Tibial artery (tissue), 4 donors: ENCODE measurements at regions not wholly inside any gene's neighbourhood (a gene's known extent, or its start where the extent isn't known, plus 50 kb on each side); places are given as distances from the start of the nearest gene placed in this dataset.
"Not testable (repeated sequence)": the region's sequence is repeated elsewhere in the genome, so short reads cannot be mapped to it uniquely, and the experiment has no call there.

Experiments used
- DNase-seq, 2 donors: peaks; one replicate each; pipeline ENCODE4 v3.0.0-alpha.2; 2019
- H3K27ac ChIP-seq, 2 donors: fragments of 200-600 bp; sonication (generic) in 1 of 2; 1 replicate in 1 of 2; 2 replicates in 1 of 2; pipeline ENCODE4 v1.5.1; 2018 to 2019; ENCODE audit warnings: mild to moderate bottlenecking in 1 of 2
- H3K27me3 ChIP-seq, 2 donors: fragments of 200-600 bp; sonication (generic) in 1 of 2; one replicate each; pipeline versions ENCODE4 v1.5.1 to v1.6.0; 2016 to 2019
- H3K36me3 ChIP-seq, 3 donors: fragments of 200-600 bp; sonication (generic) in 2 of 3; one replicate each; pipeline ENCODE4 v1.5.1; 2016 to 2019; ENCODE audit warnings: mild to moderate bottlenecking in 2 of 3
- H3K4me1 ChIP-seq, 4 donors: fragments of 200-600 bp; sonication (generic) in 2 of 4; 1 replicate in 3 of 4; 2 replicates in 1 of 4; pipeline ENCODE4 v1.5.1; 2016 to 2019
- H3K4me3 ChIP-seq, 2 donors: fragments of 200-600 bp; sonication (generic) in 1 of 2; 1 replicate in 1 of 2; 2 replicates in 1 of 2; pipeline ENCODE4 v1.5.1; 2018 to 2019; ENCODE audit warnings: mild to moderate bottlenecking in 2 of 2
- H3K9me3 ChIP-seq, 3 donors: fragments of 200-600 bp; sonication (generic) in 1 of 3; one replicate each; pipeline ENCODE4 v1.5.1; 2016 to 2019
- intact Hi-C: fragments of 100-400 bp; cut with DNase I; formaldehyde crosslinking; loops from one replicate; pipeline ENCODE4 v1.15.0; 2023; ENCODE audit warnings: low total_unique reads
- TF ChIP-seq, protein P1 (sequence below), 2 experiments: fragments of 200-600 bp in 1 of 2; fragments of 450-650 bp in 1 of 2; IDR thresholded peaks; one replicate each; pipeline ENCODE4 v1.5.1; 2017 to 2019; ENCODE audit warnings: antibody characterized with exemption in 2 of 2, mild to moderate bottlenecking in 1 of 2, moderate library complexity in 1 of 2

DNA sequence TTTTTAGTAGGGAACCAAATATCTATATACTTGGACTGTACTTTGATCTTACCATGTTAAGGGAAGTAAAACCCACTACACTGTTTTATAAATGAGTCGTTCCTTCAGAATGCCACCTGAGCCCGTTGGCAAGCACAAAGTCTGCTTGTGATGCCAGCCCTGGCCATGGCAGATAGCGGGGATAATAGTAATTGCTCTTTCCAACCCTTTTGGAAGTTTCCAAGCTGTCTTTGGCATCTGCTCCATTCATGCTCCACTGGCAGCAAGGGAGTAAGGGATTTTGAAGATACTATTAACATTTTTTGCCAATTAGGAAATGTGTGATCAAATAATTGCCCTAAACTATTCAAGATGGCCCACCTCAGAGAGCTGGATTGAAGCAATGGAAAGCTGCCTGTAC is 689.2 kb upstream of the SLIT2 start:
- intact Hi-C loops, result no loop called here
- Histone ChIP-seq H3K9me3 (no peaks in the 10 kb centered on the region), H3K27me3 (no peaks in the 10 kb centered on the region), H3K36me3 (no peaks in the 10 kb centered on the region), H3K27ac (no peak overlapping the region), H3K4me1 (no peaks in the 10 kb centered on the region), H3K4me3 (no peak overlapping the region)
- DNase-seq, result no peak
- TF ChIP-seq, protein P1, sequence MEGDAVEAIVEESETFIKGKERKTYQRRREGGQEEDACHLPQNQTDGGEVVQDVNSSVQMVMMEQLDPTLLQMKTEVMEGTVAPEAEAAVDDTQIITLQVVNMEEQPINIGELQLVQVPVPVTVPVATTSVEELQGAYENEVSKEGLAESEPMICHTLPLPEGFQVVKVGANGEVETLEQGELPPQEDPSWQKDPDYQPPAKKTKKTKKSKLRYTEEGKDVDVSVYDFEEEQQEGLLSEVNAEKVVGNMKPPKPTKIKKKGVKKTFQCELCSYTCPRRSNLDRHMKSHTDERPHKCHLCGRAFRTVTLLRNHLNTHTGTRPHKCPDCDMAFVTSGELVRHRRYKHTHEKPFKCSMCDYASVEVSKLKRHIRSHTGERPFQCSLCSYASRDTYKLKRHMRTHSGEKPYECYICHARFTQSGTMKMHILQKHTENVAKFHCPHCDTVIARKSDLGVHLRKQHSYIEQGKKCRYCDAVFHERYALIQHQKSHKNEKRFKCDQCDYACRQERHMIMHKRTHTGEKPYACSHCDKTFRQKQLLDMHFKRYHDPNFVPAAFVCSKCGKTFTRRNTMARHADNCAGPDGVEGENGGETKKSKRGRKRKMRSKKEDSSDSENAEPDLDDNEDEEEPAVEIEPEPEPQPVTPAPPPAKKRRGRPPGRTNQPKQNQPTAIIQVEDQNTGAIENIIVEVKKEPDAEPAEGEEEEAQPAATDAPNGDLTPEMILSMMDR (IDR thresholded peaks at IDR 0.05), result no peak

DNA sequence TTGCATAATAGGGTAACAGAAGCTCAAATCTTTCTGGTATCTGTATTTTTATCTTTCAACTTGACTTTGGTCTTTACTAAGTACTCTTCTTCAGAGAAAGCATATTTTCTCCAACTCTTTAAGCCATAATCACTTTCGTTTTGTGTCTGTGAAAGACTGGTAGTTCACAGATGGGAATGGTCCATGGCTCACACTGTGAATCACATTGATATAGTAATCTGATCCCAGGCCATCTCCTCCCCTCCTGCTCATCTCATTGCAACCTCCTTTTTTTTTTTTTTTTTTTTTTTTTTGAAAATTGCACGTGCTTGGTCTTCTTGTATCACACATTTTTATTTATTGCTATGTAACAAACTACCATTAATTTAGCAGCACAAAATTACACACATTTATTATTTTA is 694.5 kb upstream of the SLIT2 start:
- no peak overlapping the region for H3K27ac ChIP-seq
- TF ChIP-seq, protein P1 (IDR thresholded peaks at IDR 0.05), result no peak
- H3K9me3 ChIP-seq, result no peaks in the 10 kb centered on the region
- no peaks in the 10 kb centered on the region for H3K36me3 ChIP-seq
- H3K4me3 ChIP-seq, result no peak overlapping the region
- intact Hi-C loops, result no loop called here
- H3K27me3 ChIP-seq, result no peaks in the 10 kb centered on the region
- no peak for DNase-seq
- H3K4me1 ChIP-seq, result no peaks in the 10 kb centered on the region

DNA sequence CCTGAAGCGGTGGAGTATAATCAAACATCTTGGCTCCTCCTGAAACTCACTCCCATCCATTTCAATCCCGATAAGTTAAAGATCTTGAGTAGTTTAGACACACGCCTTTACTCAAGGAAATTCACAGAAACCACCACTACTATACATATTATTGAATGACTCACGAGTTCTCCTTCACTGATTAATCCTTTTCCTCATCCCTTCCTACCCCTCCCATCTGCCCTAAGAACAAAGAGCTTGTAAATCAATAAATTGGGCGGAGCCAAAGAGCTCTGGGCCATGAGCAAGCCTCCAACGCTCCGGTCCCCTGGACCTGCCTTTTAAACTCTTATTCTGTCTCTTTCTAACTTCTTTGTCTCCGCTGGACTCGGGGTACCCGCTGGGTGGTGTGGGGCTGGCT is 695.4 kb upstream of the SLIT2 start:
- H3K27ac ChIP-seq, H3K4me1 ChIP-seq, H3K27me3 ChIP-seq, H3K36me3 ChIP-seq, H3K9me3 ChIP-seq, DNase-seq, intact Hi-C loops, H3K4me3 ChIP-seq: not testable (repeated sequence)

DNA sequence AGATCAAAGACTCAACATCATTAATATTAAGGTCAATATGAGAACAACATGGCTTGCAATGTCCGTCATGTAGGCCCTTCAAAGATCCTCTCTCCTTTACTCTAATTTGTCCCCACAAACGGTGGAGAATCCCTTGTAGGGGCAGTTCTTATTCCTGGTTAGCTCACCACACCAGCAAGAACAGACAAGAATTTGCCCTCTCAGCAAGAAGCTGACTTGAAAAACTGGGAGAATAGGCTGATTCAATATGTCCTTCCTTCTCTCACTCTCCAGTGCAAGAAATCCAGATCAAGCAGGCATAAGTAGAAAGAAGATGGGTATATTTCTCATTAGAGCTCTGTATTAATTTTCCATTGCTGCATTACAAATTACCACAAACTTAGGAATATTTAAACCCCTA is 704.2 kb upstream of the SLIT2 start:
- Histone ChIP-seq H3K36me3 (no peaks in the 10 kb centered on the region), H3K27me3 (no peaks in the 10 kb centered on the region), H3K4me1 (no peaks in the 10 kb centered on the region), H3K27ac (no peak overlapping the region), H3K9me3 (no peaks in the 10 kb centered on the region), H3K4me3 (no peak overlapping the region)
- TF ChIP-seq, protein P1 (IDR thresholded peaks at IDR 0.05), result no peak
- no peak for DNase-seq
- intact Hi-C loops, result no loop called here

DNA sequence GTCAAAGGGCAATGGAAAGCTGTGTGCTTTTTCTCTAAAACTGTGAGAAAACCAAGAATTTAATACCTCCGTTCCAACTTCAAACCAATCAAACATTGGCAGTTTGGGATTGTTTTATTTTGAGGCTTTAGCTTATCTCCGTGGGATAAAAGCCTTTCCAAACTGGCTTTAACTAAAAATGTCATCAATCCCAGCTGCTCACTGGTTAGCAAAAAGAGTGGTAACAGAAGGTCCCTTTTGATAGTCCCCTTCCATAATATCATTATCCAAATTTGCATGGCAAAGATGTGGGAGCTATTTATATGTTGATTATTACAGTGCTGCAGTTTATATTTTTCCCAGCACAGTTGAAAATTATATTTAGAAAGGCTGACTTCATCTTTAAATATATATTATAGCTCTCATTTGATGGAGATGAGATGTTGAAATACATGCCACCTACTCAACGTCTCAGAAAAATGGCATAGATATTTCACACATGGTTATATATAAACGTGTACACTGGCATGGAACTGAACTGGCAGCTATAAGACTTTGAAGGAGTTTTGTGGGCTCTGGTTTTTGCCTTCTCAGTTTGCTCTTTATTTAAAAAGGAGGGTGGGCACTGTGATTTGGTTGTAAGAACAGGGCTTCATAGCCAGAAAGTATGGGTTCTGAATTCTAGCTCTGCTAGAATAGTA is 707.1 kb upstream of the SLIT2 start:
- no peak overlapping the region for H3K27ac ChIP-seq
- H3K9me3 ChIP-seq, result no peaks in the 10 kb centered on the region
- H3K4me1 ChIP-seq, result no peaks in the 10 kb centered on the region
- no peak overlapping the region for H3K4me3 ChIP-seq
- no peak for DNase-seq
- no peaks in the 10 kb centered on the region for H3K36me3 ChIP-seq
- H3K27me3 ChIP-seq, result no peaks in the 10 kb centered on the region
- TF ChIP-seq, protein P1 (IDR thresholded peaks at IDR 0.05), result no peak
- intact Hi-C loops, result no loop called here

DNA sequence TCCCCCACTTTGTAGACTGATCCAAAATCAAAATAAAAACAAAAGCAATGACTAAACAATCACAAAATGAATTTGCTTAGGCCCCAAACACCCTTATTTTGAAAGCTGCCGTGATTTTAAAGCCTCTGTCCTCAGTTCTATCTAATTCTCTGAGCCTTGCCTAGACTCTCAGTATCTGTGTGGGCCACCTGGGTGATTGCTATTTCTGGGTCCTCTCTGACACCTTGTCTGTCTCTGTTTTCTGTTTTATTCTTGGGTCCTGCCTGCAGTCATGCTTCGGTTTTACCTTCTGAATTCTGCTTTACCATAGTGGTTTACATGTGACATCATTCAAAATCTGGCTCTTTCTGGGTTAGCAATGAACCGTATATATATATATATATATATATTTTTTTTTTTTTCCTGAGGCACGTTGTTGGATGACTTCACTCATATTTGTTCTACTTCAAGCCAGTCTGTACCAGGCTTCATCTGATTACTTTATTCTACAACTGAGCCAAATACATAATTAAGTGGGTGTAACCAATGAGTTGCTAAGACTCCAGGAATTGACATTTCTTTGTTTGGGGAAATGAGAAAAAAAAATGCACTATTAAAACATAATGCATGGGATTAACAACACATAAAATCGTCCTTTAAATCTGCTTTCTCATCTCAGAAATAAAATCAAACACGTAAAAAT is 710.7 kb upstream of the SLIT2 start:
- TF ChIP-seq, protein P1 (IDR thresholded peaks at IDR 0.05), result no peak
- DNase-seq, result no peak
- H3K27ac ChIP-seq, result no peak overlapping the region
- H3K36me3 ChIP-seq, result no peaks in the 10 kb centered on the region
- no peaks in the 10 kb centered on the region for H3K27me3 ChIP-seq
- no peaks in the 10 kb centered on the region for H3K9me3 ChIP-seq
- no peaks in the 10 kb centered on the region for H3K4me1 ChIP-seq
- intact Hi-C loops, result no loop called here
- no peak overlapping the region for H3K4me3 ChIP-seq
